GM18498 (cell line): ENCODE measurements at regions not wholly inside any gene's neighbourhood (a gene's known extent, or its start where the extent isn't known, plus 50 kb on each side); places are given as distances from the start of the nearest gene placed in this dataset.
A peak's percentile ranks its signal among the peaks of the same experiment; 100 is the strongest.

Experiments
- ATAC-seq: cut with Tn5 transposase; IDR thresholded peaks from one replicate; pipeline ENCODE4 v1.9.1; 2021; ENCODE audit warnings: mild to moderate bottlenecking, moderate library complexity; ENCODE audit not compliant: unreplicated experiment

- no peak for ATAC-seq
These were observed 252.1 kb upstream of the NAV3 start for GRCh38 chr12:77578466-77579220.

GRCh38 chr12:77577791-77578190 lies 252.9 kb upstream of the NAV3 start:
- no peak for ATAC-seq

- no peak for ATAC-seq
These were observed 255.2 kb upstream of the NAV3 start for GRCh38 chr12:77575376-77575919.

- ATAC-seq = no peak
These were observed 258.3 kb upstream of the NAV3 start for GRCh38 chr12:77572371-77572770.

- no peak for ATAC-seq
These were observed 258.9 kb upstream of the NAV3 start for GRCh38 chr12:77571768-77572167.

- no peak for ATAC-seq
These were observed 259.6 kb upstream of the NAV3 start for GRCh38 chr12:77571127-77571526.

GRCh38 chr12:77569876-77570275 lies 260.8 kb upstream of the NAV3 start:
- ATAC-seq = no peak

- ATAC-seq = no peak
These were observed 270.0 kb upstream of the NAV3 start for GRCh38 chr12:77560714-77561113.

- ATAC-seq = no peak
These were observed 271.2 kb upstream of the NAV3 start for GRCh38 chr12:77559400-77560074.

GRCh38 chr12:77555074-77555473 lies 275.6 kb upstream of the NAV3 start:
- no peak for ATAC-seq

GRCh38 chr12:77553976-77554619 lies 276.6 kb upstream of the NAV3 start:
- peak; percentile 99 for ATAC-seq

- ATAC-seq = no peak
These were observed 281.1 kb upstream of the NAV3 start for GRCh38 chr12:77549383-77550128.

GRCh38 chr12:77548797-77549196 lies 281.9 kb upstream of the NAV3 start:
- ATAC-seq = no peak

GRCh38 chr12:77540097-77540496 lies 290.6 kb upstream of the NAV3 start:
- ATAC-seq = no peak

- no peak for ATAC-seq
These were observed 293.0 kb upstream of the NAV3 start for GRCh38 chr12:77537663-77538062.

- ATAC-seq = no peak
These were observed 295.0 kb upstream of the NAV3 start for GRCh38 chr12:77535734-77536133.

- no peak for ATAC-seq
These were observed 298.8 kb upstream of the NAV3 start for GRCh38 chr12:77531912-77532311.

GRCh38 chr12:77522247-77522646 lies 308.4 kb upstream of the NAV3 start:
- no peak for ATAC-seq

- no peak for ATAC-seq
These were observed 309.1 kb upstream of the NAV3 start for GRCh38 chr12:77521508-77522115.

- no peak for ATAC-seq
These were observed 316.2 kb upstream of the NAV3 start for GRCh38 chr12:77514511-77514910.

- no peak for ATAC-seq
These were observed 319.7 kb upstream of the NAV3 start for GRCh38 chr12:77510985-77511384.
